ENCODE measurements at regions not wholly inside any gene's neighbourhood (a gene's known extent, or its start where the extent isn't known, plus 50 kb on each side); places are given as distances from the start of the nearest gene placed in this dataset.

DNA sequence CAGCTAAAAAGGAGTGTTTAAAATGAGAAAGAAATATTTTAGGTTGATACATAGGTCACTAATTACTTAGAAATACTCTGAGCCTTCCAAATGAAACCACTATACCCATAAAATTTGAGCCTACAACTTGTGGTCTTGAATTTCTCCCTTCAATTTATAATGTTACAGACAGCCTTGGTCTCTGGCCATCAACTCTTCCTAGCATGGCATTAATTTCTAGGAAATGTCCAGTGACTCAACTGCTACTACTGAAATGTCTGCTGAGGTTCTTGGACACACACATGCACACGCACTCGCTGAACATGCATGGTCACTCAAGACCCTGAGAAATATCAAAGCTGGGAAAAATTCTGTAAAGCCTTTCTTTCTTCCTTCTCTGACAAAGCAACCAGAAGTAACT is 61.1 kb upstream of the SAMSN1 start:
- no peak for DNase-seq (ENCODE audit: low read depth)
- TF ChIP-seq CTCF (IDR thresholded peaks at IDR 0.05; ENCODE audit: low read depth, low read length, missing control alignments): no peak
- H3K4me3 ChIP-seq (ENCODE audit: low read depth, low read length): no peak overlapping the region

DNA sequence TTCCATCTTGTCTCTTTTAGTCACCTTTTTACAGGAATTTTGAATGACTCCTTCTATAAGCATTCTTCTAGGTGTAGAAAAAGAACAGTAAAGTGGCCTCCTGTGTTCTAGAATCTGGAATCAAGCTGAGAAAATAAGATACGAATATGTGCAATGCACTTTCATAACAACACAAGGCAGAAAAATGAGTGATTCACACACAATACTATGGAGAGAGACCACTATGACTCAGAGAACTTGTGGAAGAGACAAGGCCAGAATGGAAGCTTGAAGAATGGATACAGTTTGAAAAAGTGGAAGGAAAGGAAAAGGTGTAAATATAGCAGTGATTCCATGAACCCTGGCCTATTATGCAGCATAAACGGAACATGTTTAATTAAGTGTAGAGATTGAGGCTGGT is 57.1 kb upstream of the SAMSN1 start:
- DNase-seq (ENCODE audit: low read depth): no peak
- no peak for TF ChIP-seq CTCF (IDR thresholded peaks at IDR 0.05; ENCODE audit: low read depth, low read length, missing control alignments)
- H3K4me3 ChIP-seq (ENCODE audit: low read depth, low read length): no peak overlapping the region

GRCh38 chr21:14602382-14602958 is 56.4 kb upstream of the SAMSN1 start:
- H3K4me3 ChIP-seq (ENCODE audit: low read depth, low read length): no peak overlapping the region; the same call in 1 of the 2 replicates
- DNase-seq (ENCODE audit: low read depth): no peak
- no peak for TF ChIP-seq CTCF (IDR thresholded peaks at IDR 0.05; ENCODE audit: low read depth, low read length, missing control alignments)

DNA sequence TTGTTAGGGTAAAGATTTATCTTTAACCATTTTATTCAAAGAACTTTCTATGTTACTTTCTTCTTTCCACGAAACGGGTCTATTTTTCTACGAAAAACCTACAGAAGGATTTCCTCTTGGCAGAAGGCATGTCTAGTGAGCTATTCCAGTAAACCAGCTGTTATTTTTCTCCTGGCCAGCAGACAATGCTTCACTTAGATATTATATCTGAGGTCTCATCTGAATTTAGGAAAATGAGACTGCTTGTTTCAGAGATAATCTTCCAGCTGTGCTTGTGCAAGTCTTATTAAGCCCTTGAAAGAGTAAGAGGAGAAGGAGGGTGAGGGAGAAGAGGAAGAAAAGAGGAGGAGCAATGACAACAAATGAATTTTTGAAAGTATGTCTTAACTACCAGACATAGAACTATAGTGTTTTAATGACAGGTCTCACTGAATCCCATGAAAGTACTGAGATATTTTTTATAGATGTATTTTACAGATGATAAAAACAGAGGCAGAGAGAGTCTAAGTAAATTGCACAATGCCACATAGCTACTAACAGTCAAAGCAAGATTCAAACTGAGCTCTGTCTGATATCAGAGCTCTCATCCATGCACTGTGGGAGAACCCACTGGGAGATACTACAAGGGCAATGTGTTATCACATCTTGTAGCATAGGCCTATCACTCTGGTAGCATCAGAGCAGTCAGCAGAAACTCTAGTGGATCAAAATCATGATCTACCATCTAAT is 54.6 kb upstream of the SAMSN1 start:
- no peak overlapping the region for H3K4me3 ChIP-seq (ENCODE audit: low read depth, low read length)
- DNase-seq (ENCODE audit: low read depth): no peak
- no peak for TF ChIP-seq CTCF (IDR thresholded peaks at IDR 0.05; ENCODE audit: low read depth, low read length, missing control alignments)

DNA sequence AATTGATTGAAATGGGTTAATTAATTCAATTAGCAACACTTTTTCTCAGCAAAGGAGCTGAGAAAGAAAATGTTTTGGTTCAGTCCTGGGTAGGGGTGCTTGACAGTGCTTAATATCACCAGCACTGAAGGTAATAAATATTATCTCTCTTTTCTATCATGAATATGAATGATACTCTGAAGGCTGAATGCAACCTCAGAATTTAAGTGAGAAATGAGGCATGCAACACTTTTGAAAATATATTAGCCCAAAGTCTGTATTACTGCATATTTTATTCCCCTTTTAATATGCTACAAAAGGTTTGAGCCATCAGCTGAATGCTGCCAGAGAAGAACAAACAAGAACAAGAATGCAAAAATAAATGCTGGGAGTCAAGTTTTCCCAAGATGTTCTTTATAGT is 52.0 kb upstream of the SAMSN1 start:
- no peak for TF ChIP-seq CTCF (IDR thresholded peaks at IDR 0.05; ENCODE audit: low read depth, low read length, missing control alignments)
- no peak overlapping the region for H3K4me3 ChIP-seq (ENCODE audit: low read depth, low read length)
- DNase-seq (ENCODE audit: low read depth): no peak
